Lung (tissue), 11 donors: ENCODE measurements at regions not wholly inside any gene's neighbourhood (a gene's known extent, or its start where the extent isn't known, plus 50 kb on each side); places are given as distances from the start of the nearest gene placed in this dataset.
A peak's percentile ranks its signal among the peaks of the same experiment; 100 is the strongest.

Experiments used
- ATAC-seq: fragments of 200-7000 bp; cut with Tn5 transposase; one replicate; pipeline ENCODE4 v1.9.1; 2020; ENCODE audit warnings: moderate number of reproducible peaks; ENCODE audit not compliant: insufficient read depth, low FRiP score
- DNase-seq, 3 donors: peaks; one replicate each; pipeline ENCODE4 v3.0.0-alpha.2; 2013 to 2017
- H3K27ac ChIP-seq, 2 donors: one replicate each; pipeline ENCODE4 v1.5.1; 2013; ENCODE audit warnings: mild to moderate bottlenecking in 2 of 2, moderate library complexity in 2 of 2, control low read depth in 1 of 2, inconsistent platforms in 1 of 2, low read depth in 1 of 2, low read length in 1 of 2
- H3K27me3 ChIP-seq, 3 donors: one replicate each; pipeline ENCODE4 v1.5.1; 2013; ENCODE audit warnings: low read length in 2 of 3; ENCODE audit not compliant: control insufficient read depth in 3 of 3, insufficient read depth in 3 of 3
- H3K36me3 ChIP-seq, 4 donors: one replicate each; pipeline ENCODE4 v1.5.1; 2013; ENCODE audit warnings: low read length in 4 of 4, mild to moderate bottlenecking in 1 of 4, moderate library complexity in 1 of 4; ENCODE audit not compliant: control insufficient read depth in 4 of 4, insufficient read depth in 4 of 4
- H3K4me1 ChIP-seq, 5 donors: one replicate each; pipeline ENCODE4 v1.5.1; 2013; ENCODE audit warnings: low read length in 5 of 5, mild to moderate bottlenecking in 2 of 5, moderate library complexity in 1 of 5; ENCODE audit not compliant: control insufficient read depth in 5 of 5, insufficient read depth in 5 of 5
- H3K4me3 ChIP-seq: one replicate; pipeline ENCODE4 v1.5.1; 2013; ENCODE audit warnings: mild to moderate bottlenecking, control low read depth, moderate library complexity
- H3K9ac ChIP-seq, 2 donors: one replicate each; pipeline ENCODE4 v1.5.1; 2013; ENCODE audit warnings: low read length in 2 of 2, control low read depth in 1 of 2; ENCODE audit not compliant: insufficient read depth in 1 of 2
- H3K9me3 ChIP-seq, 4 donors: one replicate each; pipeline ENCODE4 v1.5.1; 2013; ENCODE audit warnings: low read length in 3 of 4, mild to moderate bottlenecking in 1 of 4, moderate library complexity in 1 of 4; ENCODE audit not compliant: control insufficient read depth in 4 of 4, insufficient read depth in 3 of 4
- CTCF ChIP-seq: IDR thresholded peaks from 2 replicates; pipeline ENCODE4 v1.5.1; 2012; ENCODE audit warnings: mild to moderate bottlenecking; ENCODE audit errors: control extremely low read depth, extremely low read depth
- WGBS, 2 donors: extraction: QIAGEN DNeasy Blood & Tissue Kit; methylation state at CpG; one replicate each; pipeline ENCODE4 v1.1.7; 2013; 5-methylcytosine and 5-hydroxymethylcytosine counted together
- donor health status: control.
- donor health status: control.
- donor health status: Bipolar disorder and iron deficiency.
- donor health status: healthy.
- donor health status: DM: yes; HTN: yes; CAD: no.

GRCh38 chr9:73720601-73721000, 568.9 kb downstream of the ANXA1 start:
- no peaks in the 10 kb centered on the region for H3K27me3 ChIP-seq
- DNase-seq = no peak
- no peak for TF ChIP-seq CTCF
- WGBS, 2 donors = 77 to 80% methylated on average over 4 of the region's 4 CpGs
- H3K27ac ChIP-seq = no peak overlapping the region
- ATAC-seq = no peak
- H3K4me1 ChIP-seq = no peaks in the 10 kb centered on the region
- peaks cover 0 to 2% (median 1%) of the 10 kb centered on the region in 4 donors for H3K9me3 ChIP-seq
- H3K9ac ChIP-seq = no peak overlapping the region
- H3K36me3 ChIP-seq = no peaks in the 10 kb centered on the region
- no peak overlapping the region for H3K4me3 ChIP-seq

GRCh38 chr9:73736270-73736669, 584.6 kb downstream of the ANXA1 start:
- no peak overlapping the region for H3K27ac ChIP-seq
- 73 to 82% methylated on average over 2 of the region's 2 CpGs for WGBS, 2 donors
- peak in 1 of 3 donors; percentile 4 for DNase-seq

GRCh38 chr9:73738741-73739530, 587.3 kb downstream of the ANXA1 start:
- Histone ChIP-seq H3K9me3 (no peaks in the 10 kb centered on the region), H3K27me3 (no peaks in the 10 kb centered on the region), H3K36me3 (no peaks in the 10 kb centered on the region), H3K4me1 (no peaks in the 10 kb centered on the region), H3K27ac (no peak overlapping the region), H3K9ac (no peak overlapping the region), H3K4me3 (no peak overlapping the region)
- TF ChIP-seq CTCF = no peak
- WGBS, 2 donors = 74 to 82% methylated on average over 3 of the region's 3 CpGs
- no peak for ATAC-seq
- DNase-seq = no peak

More at GRCh38 chr9:73736270-73736669, 584.6 kb downstream of the ANXA1 start:
- H3K4me3 ChIP-seq = no peak overlapping the region
- H3K9ac ChIP-seq = no peak overlapping the region
- H3K36me3 ChIP-seq = no peaks in the 10 kb centered on the region
- H3K4me1 ChIP-seq = no peaks in the 10 kb centered on the region
- H3K27me3 ChIP-seq = no peaks in the 10 kb centered on the region
- TF ChIP-seq CTCF = no peak
- no peaks in the 10 kb centered on the region for H3K9me3 ChIP-seq
- no peak for ATAC-seq
